ENCODE measurements at regions not wholly inside any gene's neighbourhood (a gene's known extent, or its start where the extent isn't known, plus 50 kb on each side); places are given as distances from the start of the nearest gene placed in this dataset.
"Not testable (repeated sequence)": the region's sequence is repeated elsewhere in the genome, so short reads cannot be mapped to it uniquely, and the experiment has no call there.

- DNase-seq, result peak in 1 of 2 experiments; percentile 4
Observed at GRCh38 chr2:52658598-52658997, 1109.0 kb upstream of the CHAC2 start.

GRCh38 chr2:52639692-52640091 is 1127.9 kb upstream of the CHAC2 start:
- no peak for DNase-seq

GRCh38 chr2:52632543-52632942 is 1135.1 kb upstream of the CHAC2 start:
- peak in 1 of 2 experiments; percentile 11 for DNase-seq

GRCh38 chr2:52629944-52630343 is 1137.7 kb upstream of the CHAC2 start:
- no peak for DNase-seq

GRCh38 chr2:52629531-52629930 is 1138.1 kb upstream of the CHAC2 start:
- DNase-seq, result no peak

GRCh38 chr2:52622266-52622665 is 1145.3 kb upstream of the CHAC2 start:
- no peak for DNase-seq

- DNase-seq, result peak in 1 of 2 experiments; percentile 56
Observed at GRCh38 chr2:52613064-52613463, 1154.5 kb upstream of the CHAC2 start.

- DNase-seq, result no peak
Observed at GRCh38 chr2:52611759-52612158, 1155.8 kb upstream of the CHAC2 start.

- DNase-seq, result no peak
Observed at GRCh38 chr2:52608030-52608429, 1159.6 kb upstream of the CHAC2 start.

GRCh38 chr2:52597346-52597745 is 1170.3 kb upstream of the CHAC2 start:
- no peak for DNase-seq

GRCh38 chr2:52594026-52594425 is 1173.6 kb upstream of the CHAC2 start:
- DNase-seq, result no peak

GRCh38 chr2:52584071-52584470 is 1183.5 kb upstream of the CHAC2 start:
- DNase-seq, result not testable (repeated sequence)

GRCh38 chr2:52572469-52572894 is 1195.1 kb upstream of the CHAC2 start:
- DNase-seq, result no peak

GRCh38 chr2:52571380-52572347 is 1195.9 kb upstream of the CHAC2 start:
- no peak for DNase-seq

- no peak for DNase-seq
Observed at GRCh38 chr2:52570716-52571115, 1196.9 kb upstream of the CHAC2 start.

- no peak for DNase-seq
Observed at GRCh38 chr2:52563151-52563550, 1204.5 kb upstream of the CHAC2 start.

GRCh38 chr2:52558265-52558664 is 1209.3 kb upstream of the CHAC2 start:
- peak; percentile 23 to 47 for DNase-seq

- no peak for DNase-seq
Observed at GRCh38 chr2:52542297-52542696, 1225.3 kb upstream of the CHAC2 start.

- no peak for DNase-seq
Observed at GRCh38 chr2:52539026-52539970, 1228.3 kb upstream of the CHAC2 start.

- DNase-seq, result no peak
Observed at GRCh38 chr2:52537588-52537987, 1230.0 kb upstream of the CHAC2 start.

GRCh38 chr2:52536929-52537460 is 1230.6 kb upstream of the CHAC2 start:
- DNase-seq, result no peak

GRCh38 chr2:52532956-52533355 is 1234.6 kb upstream of the CHAC2 start:
- DNase-seq, result no peak

GRCh38 chr2:52526735-52527134 is 1240.9 kb upstream of the CHAC2 start:
- DNase-seq, result no peak

Measured in NCI-H524 (cell line).